GM10248 (cell line): ENCODE measurements at regions not wholly inside any gene's neighbourhood (a gene's known extent, or its start where the extent isn't known, plus 50 kb on each side); places are given as distances from the start of the nearest gene placed in this dataset.

Experiments used
- CTCF ChIA-PET: fragments of 300-600 bp; sonication (Branson Sonifier 250); formaldehyde crosslinking; extraction: SDS; loops from one replicate; lab custom pipeline; 2021; ENCODE audit warnings: antibody characterized with exemption; lab: Yijun Ruan, JAX
- POLR2A ChIA-PET: fragments of 350-650 bp; sonication (Branson Sonifier 250); formaldehyde crosslinking; extraction: SDS; loops from one replicate; lab custom pipeline; 2020; ENCODE audit warnings: antibody characterized with exemption; lab: Yijun Ruan, JAX
- DNase-seq: peaks from one replicate; pipeline ENCODE4 v3.0.0; 2012; ENCODE audit errors: extremely low spot score
- TF ChIP-seq, protein P1 (sequence below): IDR thresholded peaks from 2 replicates; pipeline ENCODE4 v1.5.1; 2012; ENCODE audit warnings: mild to moderate bottlenecking, low read depth; ENCODE audit errors: extremely low read depth, missing control alignments, control extremely low read depth

DNA sequence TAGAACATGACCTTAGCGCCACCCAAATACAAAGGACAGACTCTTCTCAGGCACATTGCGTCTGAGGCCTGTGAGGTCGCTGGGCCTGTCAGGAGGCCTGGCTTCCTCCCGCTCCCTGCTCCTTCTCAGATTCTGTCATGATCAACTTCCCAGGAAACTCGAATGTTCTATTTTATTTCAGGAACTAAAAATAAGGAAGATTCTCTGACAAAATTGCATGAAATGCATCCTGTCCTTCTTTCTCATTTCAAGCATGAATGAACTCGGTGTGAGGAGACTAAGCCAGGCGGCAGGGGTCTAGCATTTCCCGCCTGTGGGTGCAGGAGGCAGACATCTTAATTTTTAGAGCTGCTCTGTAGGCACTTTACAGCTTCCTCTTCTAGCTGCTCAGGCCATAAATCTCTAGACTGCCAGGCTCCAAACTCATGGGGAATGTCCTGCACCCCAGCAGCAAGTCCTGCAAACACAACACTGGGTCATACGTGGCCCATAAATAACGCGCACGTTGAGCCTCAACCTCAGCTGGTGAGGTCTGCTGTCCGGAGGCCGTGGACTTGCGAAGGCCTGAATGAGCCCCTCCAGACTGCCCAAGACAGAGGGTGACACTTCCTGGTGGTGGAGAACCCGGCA lies 109.7 kb upstream of the ZNF236 start:
- ChIA-PET CTCF (interaction anchor here (3.0 kb wide), 1 partner anchor 313 kb away, joined by 15 read pairs; no protein-coding TSS in a partner anchor), POLR2A (no interaction called here)
- DNase-seq, result no peak
- TF ChIP-seq, protein P1, sequence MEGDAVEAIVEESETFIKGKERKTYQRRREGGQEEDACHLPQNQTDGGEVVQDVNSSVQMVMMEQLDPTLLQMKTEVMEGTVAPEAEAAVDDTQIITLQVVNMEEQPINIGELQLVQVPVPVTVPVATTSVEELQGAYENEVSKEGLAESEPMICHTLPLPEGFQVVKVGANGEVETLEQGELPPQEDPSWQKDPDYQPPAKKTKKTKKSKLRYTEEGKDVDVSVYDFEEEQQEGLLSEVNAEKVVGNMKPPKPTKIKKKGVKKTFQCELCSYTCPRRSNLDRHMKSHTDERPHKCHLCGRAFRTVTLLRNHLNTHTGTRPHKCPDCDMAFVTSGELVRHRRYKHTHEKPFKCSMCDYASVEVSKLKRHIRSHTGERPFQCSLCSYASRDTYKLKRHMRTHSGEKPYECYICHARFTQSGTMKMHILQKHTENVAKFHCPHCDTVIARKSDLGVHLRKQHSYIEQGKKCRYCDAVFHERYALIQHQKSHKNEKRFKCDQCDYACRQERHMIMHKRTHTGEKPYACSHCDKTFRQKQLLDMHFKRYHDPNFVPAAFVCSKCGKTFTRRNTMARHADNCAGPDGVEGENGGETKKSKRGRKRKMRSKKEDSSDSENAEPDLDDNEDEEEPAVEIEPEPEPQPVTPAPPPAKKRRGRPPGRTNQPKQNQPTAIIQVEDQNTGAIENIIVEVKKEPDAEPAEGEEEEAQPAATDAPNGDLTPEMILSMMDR, result no peak

DNA sequence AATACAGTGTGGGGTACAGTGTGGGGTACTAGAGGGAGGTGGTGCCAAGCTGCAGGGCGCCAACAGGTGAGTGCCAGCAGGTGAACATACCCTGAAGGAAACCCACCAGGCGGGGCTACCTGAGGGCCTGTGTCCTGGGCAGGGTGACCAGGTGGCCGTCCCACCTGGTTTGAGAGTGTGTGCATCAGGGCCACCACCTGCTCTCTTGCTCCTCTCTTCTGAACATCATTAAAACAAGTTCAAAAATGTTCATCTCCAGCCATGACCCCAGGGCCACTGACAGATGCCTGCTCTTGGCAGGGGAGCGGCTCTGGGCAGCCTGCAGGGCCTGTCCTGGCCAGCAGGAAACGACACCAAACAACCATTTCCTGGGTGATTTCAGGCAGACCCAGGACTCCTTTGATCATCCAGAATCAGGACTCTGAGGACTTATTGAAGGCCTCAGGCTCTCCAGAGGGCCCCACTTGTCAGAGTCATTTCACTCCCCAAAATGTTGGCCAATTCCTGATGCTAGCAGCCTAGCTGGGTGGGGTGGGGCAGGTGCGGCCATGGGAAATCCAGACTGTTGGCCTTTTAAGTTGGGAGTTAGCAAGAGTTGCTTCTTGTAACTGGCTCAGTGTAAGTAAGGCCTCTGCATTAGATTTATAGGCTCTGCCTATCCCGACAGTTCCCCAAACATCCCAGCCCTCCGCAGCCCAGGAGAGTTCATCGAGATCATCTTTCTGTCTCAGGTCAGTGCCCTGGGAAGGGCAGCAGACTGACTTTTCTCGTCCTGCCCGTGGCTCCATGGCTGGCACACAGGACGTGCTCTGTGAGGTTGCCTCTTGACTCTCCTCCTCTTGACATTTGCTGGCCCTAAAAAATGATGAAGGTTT lies 111.5 kb upstream of the ZNF236 start:
- CTCF ChIA-PET, result interaction anchor here (1.2 to 5.0 kb wide), 14 partner anchors 11 to 325 kb away, joined by 3 to 107 read pairs (median 9); no protein-coding TSS in a partner anchor
- TF ChIP-seq, protein P1, result no peak
- POLR2A ChIA-PET, result no interaction called here
- DNase-seq, result no peak

DNA sequence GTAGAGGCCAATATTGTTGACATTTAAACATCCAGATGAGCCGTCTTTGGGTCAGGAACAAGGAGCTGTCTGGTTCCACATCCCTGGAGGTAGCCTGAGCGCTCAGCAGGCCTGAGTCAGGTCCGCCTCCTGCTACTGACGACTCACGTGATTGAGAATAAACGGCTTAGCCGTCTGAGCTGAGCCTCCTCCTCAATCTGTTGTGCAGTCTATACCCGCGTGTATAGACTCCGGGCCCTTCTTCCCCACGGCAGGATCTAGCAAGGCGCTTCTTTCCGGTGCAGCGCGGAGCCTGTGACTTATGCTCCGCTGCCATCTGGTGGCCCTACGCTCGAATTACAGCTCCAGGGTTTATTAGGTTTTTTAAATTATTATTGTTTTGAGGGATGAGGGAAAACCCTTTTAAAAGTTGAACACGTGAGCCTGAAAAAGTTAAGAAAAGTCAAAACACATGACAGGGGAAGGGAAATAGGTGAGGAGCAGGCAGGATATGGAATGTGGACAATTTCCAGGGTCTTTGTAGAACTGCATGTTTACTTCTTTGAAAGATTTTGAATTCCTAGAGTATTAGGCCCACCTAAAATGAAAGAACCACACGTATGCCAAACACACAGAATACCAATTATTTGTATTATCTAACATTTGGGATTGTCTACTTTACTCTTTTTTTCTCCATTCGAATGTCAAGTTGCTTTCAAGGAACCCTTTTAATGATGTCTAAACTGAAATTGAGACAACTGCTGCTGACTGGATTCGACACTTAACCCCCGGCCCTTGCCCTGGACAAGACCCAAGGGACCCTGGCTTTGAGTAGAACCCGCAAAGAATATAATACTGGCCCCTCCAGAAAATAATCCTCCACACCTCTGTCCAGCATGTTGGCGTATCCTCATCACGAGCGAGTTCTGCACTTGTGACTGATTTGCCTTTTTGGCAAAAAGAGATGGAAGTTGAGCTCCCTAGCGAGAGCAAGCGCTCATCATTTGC lies 112.4 kb upstream of the ZNF236 start:
- peak; percentile 72 for DNase-seq
- TF ChIP-seq, protein P1, result peak; percentile 91
- POLR2A ChIA-PET, result no interaction called here
- CTCF ChIA-PET, result interaction anchor here (0.6 to 5.0 kb wide), 32 partner anchors 10 to 539 kb away, joined by 3 to 107 read pairs (median 4); no protein-coding TSS in a partner anchor

DNA sequence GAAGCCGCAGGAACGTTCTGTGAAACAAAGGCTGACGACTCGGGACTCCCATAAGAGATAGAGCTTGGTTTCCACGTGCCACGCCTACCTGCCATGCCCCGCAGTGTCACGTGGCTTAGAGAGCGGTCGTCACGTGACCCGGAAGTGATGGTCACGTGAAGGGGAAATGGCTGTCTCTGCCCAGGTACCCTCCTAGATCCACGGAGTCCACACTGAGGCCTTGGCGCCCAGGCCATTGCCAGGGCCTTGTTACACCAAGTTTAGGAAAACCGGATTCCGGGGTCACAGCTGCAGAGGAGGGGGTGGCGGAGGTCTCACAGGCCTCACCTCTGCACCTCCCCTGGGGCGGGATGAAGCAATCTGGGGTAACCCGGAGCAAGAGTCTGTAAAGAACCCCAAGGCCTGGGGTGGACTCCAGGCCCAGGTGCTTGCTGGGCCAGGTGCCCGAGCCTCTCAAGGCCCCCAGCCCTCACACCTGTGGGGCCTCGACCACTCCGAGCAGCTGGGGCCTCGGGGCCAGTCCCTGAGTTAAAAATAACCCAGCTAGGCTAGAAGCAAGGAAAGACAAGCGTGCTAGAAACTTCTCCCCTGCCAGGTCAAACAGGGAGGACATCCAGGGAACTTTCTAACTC lies 113.5 kb upstream of the ZNF236 start:
- ChIA-PET CTCF (interaction anchor here (0.6 to 5.0 kb wide), 24 partner anchors 9 to 399 kb away, joined by 3 to 107 read pairs (median 5); no protein-coding TSS in a partner anchor), POLR2A (no interaction called here)
- TF ChIP-seq, protein P1, result no peak
- no peak for DNase-seq

DNA sequence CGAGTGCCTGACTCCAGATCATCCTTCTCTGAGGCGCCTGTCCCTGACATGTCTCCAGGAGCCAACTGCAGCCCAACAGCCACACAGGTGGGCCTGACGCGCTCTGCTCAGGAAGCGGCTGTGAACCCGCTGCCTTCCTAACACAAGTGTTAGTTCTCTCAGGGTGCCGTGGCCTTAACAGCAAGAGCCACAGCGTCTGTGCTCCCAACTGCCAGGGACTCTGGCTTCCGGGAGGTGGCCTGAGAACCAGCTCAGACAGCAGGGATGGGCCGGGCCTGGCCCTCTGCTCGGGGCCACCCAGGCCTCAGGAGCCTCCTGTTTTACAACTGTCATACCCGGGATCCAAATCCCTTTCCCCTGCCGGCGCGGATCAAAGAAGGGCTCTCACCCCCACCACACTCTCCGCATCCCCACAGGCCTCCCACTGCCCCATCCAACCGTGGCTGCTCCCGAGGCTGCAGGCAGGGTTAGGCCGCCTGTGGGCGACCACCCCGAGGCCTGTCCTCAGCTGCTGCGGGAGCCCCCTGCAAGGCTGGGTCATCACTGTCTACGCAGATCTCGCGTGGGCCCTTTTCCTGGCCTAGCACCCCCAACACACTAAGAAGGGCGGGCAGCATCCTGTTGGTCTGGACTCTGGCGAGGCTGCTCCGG lies 114.2 kb upstream of the ZNF236 start:
- POLR2A ChIA-PET, result no interaction called here
- CTCF ChIA-PET, result interaction anchor here (1.1 to 5.0 kb wide), 5 partner anchors 8 to 310 kb away, joined by 3 to 107 read pairs (median 10); no protein-coding TSS in a partner anchor
- no peak for DNase-seq
- TF ChIP-seq, protein P1, result no peak
